ENCODE measurements at regions not wholly inside any gene's neighbourhood (a gene's known extent, or its start where the extent isn't known, plus 50 kb on each side); places are given as distances from the start of the nearest gene placed in this dataset.
"Not testable (repeated sequence)": the region's sequence is repeated elsewhere in the genome, so short reads cannot be mapped to it uniquely, and the experiment has no call there.

GRCh38 chrX:88284844-88285243 lies 462.2 kb upstream of the CPXCR1 start:
- intact Hi-C loops (cut with micrococcal nuclease), result no loop called here
- Histone ChIP-seq H3K36me3 (ENCODE audit: insufficient read depth, low read length) (no peaks in the 10 kb centered on the region), H3K27ac (ENCODE audit: low read depth, low read length) (no peak overlapping the region), H3K4me3 (ENCODE audit: low read length in 2 of 2) (no peak overlapping the region), H3K4me1 (ENCODE audit: insufficient read depth, low read length) (no peaks in the 10 kb centered on the region), H3K9me3 (ENCODE audit: control insufficient read depth in 1 of 2, low read length in 2 of 2) (no peaks in the 10 kb centered on the region), H3K27me3 (ENCODE audit: insufficient read depth, low read length) (no peaks in the 10 kb centered on the region)
- CTCF ChIA-PET (ENCODE audit: partially characterized antibody), result no interaction called here
- H3K27ac Mint-ChIP-seq, result no peak overlapping the region
- peaks cover 0 to 12% (median 3%) of the 10 kb centered on the region in 8 donors for H3K9me3 Mint-ChIP-seq
- no peaks in the 10 kb centered on the region for H3K4me1 Mint-ChIP-seq
- POLR2A ChIA-PET (ENCODE audit: partially characterized antibody), result no interaction called here
- no peak for DNase-seq
- no peaks in the 10 kb centered on the region for H3K27me3 Mint-ChIP-seq
- H3K36me3 Mint-ChIP-seq, result no peaks in the 10 kb centered on the region
- no peak overlapping the region for H3K4me3 Mint-ChIP-seq

DNA sequence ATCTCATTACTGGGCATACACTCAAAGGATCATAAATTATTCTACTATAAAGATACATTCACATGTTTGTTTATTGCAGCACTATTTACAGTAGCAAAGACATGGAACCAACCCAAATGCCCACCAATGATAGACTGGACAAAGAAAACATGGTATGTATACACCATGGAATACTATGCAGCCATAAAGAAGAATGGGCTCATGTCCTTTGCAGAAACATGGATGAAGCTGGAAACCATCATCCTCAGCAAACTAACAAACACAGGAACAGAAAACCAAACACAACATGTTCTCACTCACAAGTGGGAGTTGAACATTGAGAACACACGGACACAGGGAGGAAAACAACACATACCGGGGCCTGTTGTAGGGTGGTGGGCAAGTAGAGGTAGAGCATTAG lies 433.1 kb upstream of the CPXCR1 start:
- DNase-seq; intact Hi-C loops (cut with micrococcal nuclease); CTCF ChIA-PET (ENCODE audit: partially characterized antibody); H3K36me3 Mint-ChIP-seq; H3K4me1 Mint-ChIP-seq; H3K27ac Mint-ChIP-seq; POLR2A ChIA-PET (ENCODE audit: partially characterized antibody); H3K9me3 ChIP-seq (ENCODE audit: control insufficient read depth in 1 of 2, low read length in 2 of 2); H3K4me3 ChIP-seq (ENCODE audit: low read length in 2 of 2); H3K27me3 ChIP-seq (ENCODE audit: insufficient read depth, low read length); H3K4me1 ChIP-seq (ENCODE audit: insufficient read depth, low read length); H3K4me3 Mint-ChIP-seq; H3K36me3 ChIP-seq (ENCODE audit: insufficient read depth, low read length); H3K27ac ChIP-seq (ENCODE audit: low read depth, low read length); H3K27me3 Mint-ChIP-seq: not testable (repeated sequence)
- H3K9me3 Mint-ChIP-seq, result peaks cover 0 to 16% (median 3%) of the 10 kb centered on the region in 8 donors

- POLR2A ChIA-PET (ENCODE audit: partially characterized antibody), result no interaction called here
- no peak overlapping the region for H3K27ac Mint-ChIP-seq
- no peak overlapping the region for H3K4me3 Mint-ChIP-seq
Observed at GRCh38 chrX:88325634-88326033, 421.4 kb upstream of the CPXCR1 start.

GRCh38 chrX:88355252-88355651 lies 391.8 kb upstream of the CPXCR1 start:
- H3K4me3 Mint-ChIP-seq, result no peak overlapping the region
- no peaks in the 10 kb centered on the region for H3K27me3 Mint-ChIP-seq
- no peaks in the 10 kb centered on the region for H3K4me1 ChIP-seq (ENCODE audit: insufficient read depth, low read length)
- H3K27ac Mint-ChIP-seq, result no peak overlapping the region
- ChIA-PET CTCF (ENCODE audit: partially characterized antibody) (no interaction called here), POLR2A (ENCODE audit: partially characterized antibody) (no interaction called here)
- H3K36me3 Mint-ChIP-seq, result no peaks in the 10 kb centered on the region
- DNase-seq, result no peak
- no peaks in the 10 kb centered on the region for H3K36me3 ChIP-seq (ENCODE audit: insufficient read depth, low read length)
- H3K9me3 ChIP-seq (ENCODE audit: control insufficient read depth in 1 of 2, low read length in 2 of 2), result no peaks in the 10 kb centered on the region
- no peak overlapping the region for H3K27ac ChIP-seq (ENCODE audit: low read depth, low read length)
- intact Hi-C loops (cut with micrococcal nuclease), result no loop called here
- peaks cover 0 to 7% (median 0%) of the 10 kb centered on the region in 8 donors for H3K9me3 Mint-ChIP-seq
- H3K4me3 ChIP-seq (ENCODE audit: low read length in 2 of 2), result no peak overlapping the region
- H3K27me3 ChIP-seq (ENCODE audit: insufficient read depth, low read length), result no peaks in the 10 kb centered on the region
- no peaks in the 10 kb centered on the region for H3K4me1 Mint-ChIP-seq

More at GRCh38 chrX:88325634-88326033, 421.4 kb upstream of the CPXCR1 start:
- Mint-ChIP-seq H3K36me3 (no peaks in the 10 kb centered on the region), H3K9me3 (peaks cover 0 to 6% (median under 1%) of the 10 kb centered on the region in 8 donors), H3K4me1 (no peaks in the 10 kb centered on the region), H3K27me3 (no peaks in the 10 kb centered on the region)
- DNase-seq, result no peak
- CTCF ChIA-PET (ENCODE audit: partially characterized antibody), result no interaction called here
- intact Hi-C loops (cut with micrococcal nuclease), result no loop called here
- Histone ChIP-seq H3K27ac (ENCODE audit: low read depth, low read length) (no peak overlapping the region), H3K4me1 (ENCODE audit: insufficient read depth, low read length) (no peaks in the 10 kb centered on the region), H3K4me3 (ENCODE audit: low read length in 2 of 2) (no peak overlapping the region), H3K9me3 (ENCODE audit: control insufficient read depth in 1 of 2, low read length in 2 of 2) (no peaks in the 10 kb centered on the region), H3K27me3 (ENCODE audit: insufficient read depth, low read length) (no peaks in the 10 kb centered on the region), H3K36me3 (ENCODE audit: insufficient read depth, low read length) (no peaks in the 10 kb centered on the region)

GRCh38 chrX:88366314-88366713 lies 380.7 kb upstream of the CPXCR1 start:
- no peak overlapping the region for H3K27ac Mint-ChIP-seq
- H3K4me3 Mint-ChIP-seq, result no peak overlapping the region
- Histone ChIP-seq H3K27ac (ENCODE audit: low read depth, low read length) (no peak overlapping the region), H3K4me3 (ENCODE audit: low read length in 2 of 2) (no peak overlapping the region), H3K27me3 (ENCODE audit: insufficient read depth, low read length) (no peaks in the 10 kb centered on the region), H3K36me3 (ENCODE audit: insufficient read depth, low read length) (no peaks in the 10 kb centered on the region), H3K9me3 (ENCODE audit: control insufficient read depth in 1 of 2, low read length in 2 of 2) (no peaks in the 10 kb centered on the region), H3K4me1 (ENCODE audit: insufficient read depth, low read length) (no peaks in the 10 kb centered on the region)
- no peak for DNase-seq
- H3K27me3 Mint-ChIP-seq, result no peaks in the 10 kb centered on the region
- CTCF ChIA-PET (ENCODE audit: partially characterized antibody), result no interaction called here
- no peaks in the 10 kb centered on the region for H3K36me3 Mint-ChIP-seq
- H3K9me3 Mint-ChIP-seq, result peaks cover 0 to 18% (median 6%) of the 10 kb centered on the region in 8 donors
- POLR2A ChIA-PET (ENCODE audit: partially characterized antibody), result no interaction called here
- intact Hi-C loops (cut with micrococcal nuclease), result no loop called here
- no peaks in the 10 kb centered on the region for H3K4me1 Mint-ChIP-seq

- intact Hi-C loops (cut with micrococcal nuclease), result no loop called here
- POLR2A ChIA-PET (ENCODE audit: partially characterized antibody), result no interaction called here
- H3K4me1 Mint-ChIP-seq, result no peaks in the 10 kb centered on the region
Observed at GRCh38 chrX:88378406-88378805, 368.6 kb upstream of the CPXCR1 start.

GRCh38 chrX:88397551-88397950 lies 349.5 kb upstream of the CPXCR1 start:
- Histone ChIP-seq H3K9me3 (ENCODE audit: control insufficient read depth in 1 of 2, low read length in 2 of 2) (no peaks in the 10 kb centered on the region), H3K27ac (ENCODE audit: low read depth, low read length) (no peak overlapping the region), H3K27me3 (ENCODE audit: insufficient read depth, low read length) (no peaks in the 10 kb centered on the region), H3K4me3 (ENCODE audit: low read length in 2 of 2) (no peak overlapping the region), H3K4me1 (ENCODE audit: insufficient read depth, low read length) (no peaks in the 10 kb centered on the region), H3K36me3 (ENCODE audit: insufficient read depth, low read length) (no peaks in the 10 kb centered on the region)
- POLR2A ChIA-PET (ENCODE audit: partially characterized antibody), result no interaction called here
- H3K9me3 Mint-ChIP-seq, result peaks cover 0 to 2% (median 0%) of the 10 kb centered on the region in 8 donors
- no peaks in the 10 kb centered on the region for H3K4me1 Mint-ChIP-seq
- CTCF ChIA-PET (ENCODE audit: partially characterized antibody), result no interaction called here
- intact Hi-C loops (cut with micrococcal nuclease), result no loop called here
- H3K36me3 Mint-ChIP-seq, result no peaks in the 10 kb centered on the region
- DNase-seq, result no peak
- H3K27me3 Mint-ChIP-seq, result no peaks in the 10 kb centered on the region
- no peak overlapping the region for H3K27ac Mint-ChIP-seq
- H3K4me3 Mint-ChIP-seq, result no peak overlapping the region

More at GRCh38 chrX:88378406-88378805, 368.6 kb upstream of the CPXCR1 start:
- Histone ChIP-seq H3K27me3 (ENCODE audit: insufficient read depth, low read length) (no peaks in the 10 kb centered on the region), H3K36me3 (ENCODE audit: insufficient read depth, low read length) (no peaks in the 10 kb centered on the region), H3K4me1 (ENCODE audit: insufficient read depth, low read length) (no peaks in the 10 kb centered on the region), H3K27ac (ENCODE audit: low read depth, low read length) (no peak overlapping the region), H3K4me3 (ENCODE audit: low read length in 2 of 2) (no peak overlapping the region), H3K9me3 (ENCODE audit: control insufficient read depth in 1 of 2, low read length in 2 of 2) (no peaks in the 10 kb centered on the region)
- H3K4me3 Mint-ChIP-seq, result no peak overlapping the region
- no peak for DNase-seq
- no peak overlapping the region for H3K27ac Mint-ChIP-seq
- H3K27me3 Mint-ChIP-seq, result no peaks in the 10 kb centered on the region
- H3K9me3 Mint-ChIP-seq, result peaks cover 0 to 5% (median 0%) of the 10 kb centered on the region in 8 donors
- CTCF ChIA-PET (ENCODE audit: partially characterized antibody), result no interaction called here
- no peaks in the 10 kb centered on the region for H3K36me3 Mint-ChIP-seq

- Histone ChIP-seq H3K9me3 (ENCODE audit: control insufficient read depth in 1 of 2, low read length in 2 of 2) (no peaks in the 10 kb centered on the region), H3K27ac (ENCODE audit: low read depth, low read length) (no peak overlapping the region), H3K36me3 (ENCODE audit: insufficient read depth, low read length) (no peaks in the 10 kb centered on the region), H3K27me3 (ENCODE audit: insufficient read depth, low read length) (no peaks in the 10 kb centered on the region), H3K4me3 (ENCODE audit: low read length in 2 of 2) (no peak overlapping the region), H3K4me1 (ENCODE audit: insufficient read depth, low read length) (no peaks in the 10 kb centered on the region)
- H3K9me3 Mint-ChIP-seq, result no peaks in the 10 kb centered on the region
- no peak for DNase-seq
- no peak overlapping the region for H3K27ac Mint-ChIP-seq
- ChIA-PET CTCF (ENCODE audit: partially characterized antibody) (no interaction called here), POLR2A (ENCODE audit: partially characterized antibody) (no interaction called here)
- H3K4me3 Mint-ChIP-seq, result no peak overlapping the region
- intact Hi-C loops (cut with micrococcal nuclease), result no loop called here
- no peaks in the 10 kb centered on the region for H3K4me1 Mint-ChIP-seq
- no peaks in the 10 kb centered on the region for H3K36me3 Mint-ChIP-seq
- H3K27me3 Mint-ChIP-seq, result no peaks in the 10 kb centered on the region
Observed at GRCh38 chrX:88416002-88416401, 331.0 kb upstream of the CPXCR1 start.
